Endothelial cell of umbilical vein (primary cell): ENCODE measurements at regions not wholly inside any gene's neighbourhood (a gene's known extent, or its start where the extent isn't known, plus 50 kb on each side); places are given as distances from the start of the nearest gene placed in this dataset.

Source experiments
- EZH2 ChIP-seq: IDR thresholded peaks from 2 replicates; pipeline ENCODE4 v1.6.1; 2012; ENCODE audit warnings: borderline replicate concordance, low read depth, mild to moderate bottlenecking, moderate library complexity, low read length, inconsistent platforms; ENCODE audit not compliant: severe bottlenecking
- FOS ChIP-seq: IDR thresholded peaks from 2 replicates; pipeline ENCODE4 v1.6.1; 2011; ENCODE audit warnings: mild to moderate bottlenecking, low read length, moderate library complexity, borderline replicate concordance; ENCODE audit not compliant: insufficient read depth
- GATA2 ChIP-seq: IDR thresholded peaks from 2 replicates; pipeline ENCODE4 v1.7.0; 2011; ENCODE audit warnings: low read depth, mild to moderate bottlenecking, moderate library complexity, mixed read lengths, low read length; ENCODE audit not compliant: insufficient read length, insufficient read depth
- JUN ChIP-seq: IDR thresholded peaks from 2 replicates; pipeline ENCODE4 v1.6.1; 2011; ENCODE audit warnings: borderline replicate concordance, low read depth; ENCODE audit not compliant: insufficient read length, insufficient read depth
- MYC ChIP-seq: IDR thresholded peaks from one replicate; pipeline ENCODE4 v1.6.1; 2011; ENCODE audit warnings: mild to moderate bottlenecking, low read depth, low read length
- POLR2A ChIP-seq: IDR thresholded peaks from 2 replicates; pipeline ENCODE4 v1.6.1; 2012; ENCODE audit warnings: low read depth, mild to moderate bottlenecking, control low read depth, low read length
- POLR2AphosphoS5 ChIP-seq: IDR thresholded peaks from 2 replicates; pipeline ENCODE4 v1.6.1; 2012; ENCODE audit warnings: low read depth, mild to moderate bottlenecking, control low read depth, low read length, moderate library complexity; ENCODE audit not compliant: insufficient read depth
- TF ChIP-seq, protein P1 (sequence below), 2 donors: IDR thresholded peaks; 1 replicate in 1 of 2; 2 replicates in 1 of 2; pipeline ENCODE4 v1.5.1; 2011; ENCODE audit warnings: low read length in 2 of 2, mild to moderate bottlenecking in 2 of 2, moderate library complexity in 2 of 2, control low read depth in 1 of 2, inconsistent platforms in 1 of 2, low read depth in 1 of 2; ENCODE audit not compliant: insufficient read depth in 1 of 2; ENCODE audit errors: extremely low read depth in 1 of 2

DNA sequence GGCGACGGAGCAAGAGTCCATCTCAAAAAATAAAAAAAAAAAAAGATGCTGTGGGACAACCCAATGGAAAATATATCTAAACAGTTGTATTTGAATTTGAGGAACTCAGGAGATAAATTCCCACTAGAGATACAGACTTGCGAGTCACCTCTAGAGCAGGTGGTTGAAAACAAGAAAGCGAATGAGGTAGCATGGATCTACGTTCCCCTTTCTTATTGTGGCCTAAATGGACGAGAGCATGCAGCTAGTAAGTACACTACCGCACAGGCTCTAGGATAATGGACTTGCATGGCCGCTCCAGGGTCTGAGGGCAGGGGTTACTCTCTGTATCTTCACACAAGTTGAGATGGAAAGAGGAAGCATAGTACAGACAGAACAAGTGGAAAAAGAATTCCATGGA lies 63.5 kb upstream of the TGFBR2 start:
- TF ChIP-seq, protein P1, sequence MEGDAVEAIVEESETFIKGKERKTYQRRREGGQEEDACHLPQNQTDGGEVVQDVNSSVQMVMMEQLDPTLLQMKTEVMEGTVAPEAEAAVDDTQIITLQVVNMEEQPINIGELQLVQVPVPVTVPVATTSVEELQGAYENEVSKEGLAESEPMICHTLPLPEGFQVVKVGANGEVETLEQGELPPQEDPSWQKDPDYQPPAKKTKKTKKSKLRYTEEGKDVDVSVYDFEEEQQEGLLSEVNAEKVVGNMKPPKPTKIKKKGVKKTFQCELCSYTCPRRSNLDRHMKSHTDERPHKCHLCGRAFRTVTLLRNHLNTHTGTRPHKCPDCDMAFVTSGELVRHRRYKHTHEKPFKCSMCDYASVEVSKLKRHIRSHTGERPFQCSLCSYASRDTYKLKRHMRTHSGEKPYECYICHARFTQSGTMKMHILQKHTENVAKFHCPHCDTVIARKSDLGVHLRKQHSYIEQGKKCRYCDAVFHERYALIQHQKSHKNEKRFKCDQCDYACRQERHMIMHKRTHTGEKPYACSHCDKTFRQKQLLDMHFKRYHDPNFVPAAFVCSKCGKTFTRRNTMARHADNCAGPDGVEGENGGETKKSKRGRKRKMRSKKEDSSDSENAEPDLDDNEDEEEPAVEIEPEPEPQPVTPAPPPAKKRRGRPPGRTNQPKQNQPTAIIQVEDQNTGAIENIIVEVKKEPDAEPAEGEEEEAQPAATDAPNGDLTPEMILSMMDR (IDR thresholded peaks at IDR 0.05; ENCODE audit: extremely low read depth in 1 of 2, insufficient read depth in 1 of 2, low read depth in 1 of 2, low read length in 2 of 2): no peak
- no peak for TF ChIP-seq POLR2AphosphoS5
- TF ChIP-seq POLR2A: no peak
- TF ChIP-seq GATA2: no peak
- no peak for TF ChIP-seq JUN
- TF ChIP-seq EZH2: no peak
- TF ChIP-seq FOS: no peak
- no peak for TF ChIP-seq MYC
